Endothelial cell (in vitro differentiated cells): ENCODE measurements at regions not wholly inside any gene's neighbourhood (a gene's known extent, or its start where the extent isn't known, plus 50 kb on each side); places are given as distances from the start of the nearest gene placed in this dataset.
"Not testable (repeated sequence)": the region's sequence is repeated elsewhere in the genome, so short reads cannot be mapped to it uniquely, and the experiment has no call there.

Experiments
- DNase-seq: peaks from one replicate; pipeline ENCODE4 v3.0.0; 2021; ENCODE audit warnings: low spot score
- H3K27ac Mint-ChIP-seq: one replicate; pipeline ENCODE4 v1.8.0; 2021; ENCODE audit warnings: mixed read lengths, inconsistent platforms; ENCODE audit not compliant: unreplicated experiment
- H3K27me3 Mint-ChIP-seq: one replicate; pipeline ENCODE4 v1.8.0; 2021; ENCODE audit warnings: mild to moderate bottlenecking, moderate library complexity, mixed read lengths, inconsistent platforms; ENCODE audit not compliant: unreplicated experiment
- H3K36me3 Mint-ChIP-seq: one replicate; pipeline ENCODE4 v1.8.0; 2021; ENCODE audit warnings: mild to moderate bottlenecking, low read depth, mixed read lengths, inconsistent platforms; ENCODE audit not compliant: unreplicated experiment
- H3K4me1 Mint-ChIP-seq: one replicate; pipeline ENCODE4 v1.8.0; 2021; ENCODE audit warnings: mild to moderate bottlenecking, mixed read lengths, inconsistent platforms; ENCODE audit not compliant: unreplicated experiment
- H3K4me3 Mint-ChIP-seq: one replicate; pipeline ENCODE4 v1.8.0; 2021; ENCODE audit warnings: mild to moderate bottlenecking, mixed read lengths, inconsistent platforms; ENCODE audit not compliant: unreplicated experiment
- H3K9me3 Mint-ChIP-seq: one replicate; pipeline ENCODE4 v1.8.0; 2021; ENCODE audit warnings: mixed read lengths, inconsistent platforms; ENCODE audit not compliant: unreplicated experiment
- CTCF ChIP-seq: fragments of 200-600 bp; sonication (generic); IDR thresholded peaks from one replicate; pipeline ENCODE4 v1.5.0; 2021; ENCODE audit warnings: antibody characterized with exemption; ENCODE audit not compliant: unreplicated experiment

GRCh38 chr5:116859666-116860320 is 285.2 kb upstream of the SEMA6A start:
- no peak for DNase-seq
- no peak overlapping the region for H3K27ac Mint-ChIP-seq

DNA sequence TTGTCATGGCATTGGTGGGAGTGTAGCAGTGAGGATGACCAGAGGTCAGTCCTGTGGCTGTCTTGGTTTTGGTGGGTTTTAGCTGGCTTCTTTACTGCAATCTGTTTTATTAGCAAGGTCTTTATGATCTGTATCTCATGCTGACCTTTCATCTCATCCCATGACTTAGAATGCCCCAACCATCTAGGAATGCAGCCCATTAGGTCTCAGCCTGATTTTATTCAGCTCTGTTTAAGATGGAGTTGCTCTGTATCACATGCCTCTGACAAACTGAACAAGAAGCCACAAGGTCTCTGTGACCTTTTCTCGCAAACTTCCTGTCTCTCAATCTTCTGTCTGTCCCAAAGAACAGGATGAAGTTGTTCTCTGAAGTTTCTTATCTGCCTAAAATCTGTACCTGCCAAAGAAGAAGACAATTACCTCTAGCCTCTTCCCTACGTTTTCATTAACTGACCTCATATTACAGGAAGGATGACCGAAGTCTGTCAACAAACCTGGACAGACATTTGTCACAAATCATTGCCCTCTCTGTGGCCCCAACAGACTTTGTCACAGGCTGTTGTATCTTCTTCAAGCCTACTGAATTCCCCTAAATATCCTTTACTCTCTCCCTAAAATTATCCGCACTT is 284.2 kb upstream of the SEMA6A start:
- Mint-ChIP-seq H3K36me3 (no peaks in the 10 kb centered on the region), H3K4me1 (peaks cover 31% of the 10 kb centered on the region), H3K4me3 (no peak overlapping the region), H3K27me3 (peaks cover 3% of the 10 kb centered on the region), H3K27ac (no peak overlapping the region), H3K9me3 (no peaks in the 10 kb centered on the region)
- no peak for TF ChIP-seq CTCF
- no peak for DNase-seq

More at GRCh38 chr5:116859666-116860320, 285.2 kb upstream of the SEMA6A start:
- Mint-ChIP-seq H3K4me3 (no peak overlapping the region), H3K9me3 (no peaks in the 10 kb centered on the region), H3K4me1 (peaks cover 40% of the 10 kb centered on the region), H3K27me3 (peaks cover 3% of the 10 kb centered on the region), H3K36me3 (no peaks in the 10 kb centered on the region)
- no peak for TF ChIP-seq CTCF

- H3K4me1 Mint-ChIP-seq = peaks cover 25% of the 10 kb centered on the region
- not testable (repeated sequence) for H3K4me3 Mint-ChIP-seq, H3K27ac Mint-ChIP-seq, H3K9me3 Mint-ChIP-seq, H3K27me3 Mint-ChIP-seq, H3K36me3 Mint-ChIP-seq, DNase-seq
Measured at GRCh38 chr5:116858020-116858419, 283.4 kb upstream of the SEMA6A start.

GRCh38 chr5:116856271-116856670 is 281.6 kb upstream of the SEMA6A start:
- Mint-ChIP-seq H3K27me3 (peaks cover 2% of the 10 kb centered on the region), H3K4me3 (no peak overlapping the region), H3K9me3 (no peaks in the 10 kb centered on the region), H3K4me1 (peaks cover 25% of the 10 kb centered on the region), H3K36me3 (no peaks in the 10 kb centered on the region), H3K27ac (no peak overlapping the region)
- TF ChIP-seq CTCF = no peak
- no peak for DNase-seq

- H3K27ac Mint-ChIP-seq = no peak overlapping the region
- peaks cover 18% of the 10 kb centered on the region for H3K4me1 Mint-ChIP-seq
- no peak for DNase-seq
- H3K4me3 Mint-ChIP-seq = no peak overlapping the region
- no peak for TF ChIP-seq CTCF
- H3K27me3 Mint-ChIP-seq = peaks cover 2% of the 10 kb centered on the region
- no peaks in the 10 kb centered on the region for H3K36me3 Mint-ChIP-seq
- H3K9me3 Mint-ChIP-seq = no peaks in the 10 kb centered on the region
Measured at GRCh38 chr5:116853992-116854391, 279.4 kb upstream of the SEMA6A start.
